ENCODE measurements at regions not wholly inside any gene's neighbourhood (a gene's known extent, or its start where the extent isn't known, plus 50 kb on each side); places are given as distances from the start of the nearest gene placed in this dataset.
"Not testable (repeated sequence)": the region's sequence is repeated elsewhere in the genome, so short reads cannot be mapped to it uniquely, and the experiment has no call there.

GRCh38 chrX:55813150-55813549 lies 95.6 kb downstream of the RRAGB start:
- no peak for DNase-seq (ENCODE audit: low read depth in 3 of 3)

GRCh38 chrX:55815546-55815945 lies 98.0 kb downstream of the RRAGB start:
- no peak for DNase-seq (ENCODE audit: low read depth in 3 of 3)

- no peak for DNase-seq (ENCODE audit: low read depth in 3 of 3)
Measured at GRCh38 chrX:55816023-55816422, 98.5 kb downstream of the RRAGB start.

- DNase-seq (ENCODE audit: low read depth in 3 of 3): no peak
Measured at GRCh38 chrX:55818673-55819375, 101.3 kb downstream of the RRAGB start.

DNA sequence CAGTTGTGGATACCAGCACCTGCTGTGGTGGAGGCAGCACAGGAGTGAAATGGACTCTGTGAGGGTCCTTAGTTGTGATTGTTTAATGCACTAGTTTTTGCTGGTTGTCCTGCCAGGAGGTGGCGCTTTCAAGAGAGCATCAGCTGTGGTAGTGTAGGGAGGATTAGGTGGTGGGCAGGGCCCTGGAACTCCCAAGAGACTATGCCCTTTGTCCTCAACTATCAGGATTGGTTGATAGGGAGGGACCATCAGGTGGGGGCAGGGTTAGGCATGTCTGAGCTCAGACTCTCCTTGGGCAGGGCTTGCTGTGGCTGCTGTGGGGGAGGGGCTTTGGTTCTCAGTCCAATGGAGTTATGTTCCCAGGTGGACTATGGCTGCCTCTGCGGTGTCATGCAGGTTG lies 121.9 kb downstream of the RRAGB start:
- no peak for DNase-seq (ENCODE audit: low read depth in 3 of 3)

GRCh38 chrX:55841962-55842752 lies 124.6 kb downstream of the RRAGB start:
- no peak for DNase-seq (ENCODE audit: low read depth in 3 of 3)

GRCh38 chrX:55866779-55867178 lies 149.2 kb downstream of the RRAGB start:
- not testable (repeated sequence) for DNase-seq (ENCODE audit: low read depth in 3 of 3)

DNA sequence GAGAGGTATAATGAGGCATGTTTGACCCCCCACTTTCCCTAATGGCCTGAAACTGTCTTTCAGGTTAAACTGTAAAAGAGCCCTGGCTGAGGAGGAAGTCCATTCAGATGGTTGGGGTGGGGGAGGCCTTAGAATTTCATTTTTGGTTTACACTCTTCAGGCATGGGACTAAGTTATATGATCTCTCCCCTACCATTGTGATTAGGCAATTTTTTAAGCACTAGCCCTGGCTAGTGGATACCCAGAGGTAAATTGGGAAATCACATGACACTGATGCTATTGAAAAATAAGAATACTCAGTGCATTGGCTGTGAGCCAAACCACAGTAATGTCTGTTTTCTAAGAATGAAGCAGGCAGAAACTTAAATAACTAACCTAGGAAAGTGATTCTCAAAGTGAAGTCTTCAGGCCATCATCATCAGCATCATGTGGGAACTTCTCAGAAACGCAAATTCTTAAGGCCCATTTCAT lies 149.7 kb downstream of the RRAGB start:
- no peak for DNase-seq (ENCODE audit: low read depth in 3 of 3)

DNA sequence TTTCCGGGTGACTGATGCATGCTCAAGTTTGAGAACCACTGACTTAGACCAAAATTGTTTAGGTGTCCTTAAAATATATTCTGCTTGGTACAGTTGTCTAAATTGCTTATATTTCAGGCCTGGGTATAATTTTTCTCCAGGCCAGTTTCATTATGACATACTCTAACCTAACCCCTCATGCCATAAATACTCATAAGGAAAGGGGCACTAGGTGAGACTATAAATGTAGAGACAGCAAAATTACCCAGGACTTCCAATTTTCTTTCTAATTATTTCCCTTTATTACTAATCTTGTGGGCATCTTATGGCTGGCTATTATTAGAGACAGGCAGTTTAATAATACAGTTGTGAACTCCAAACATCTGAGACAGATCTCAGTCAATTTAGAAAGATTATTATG lies 150.2 kb downstream of the RRAGB start:
- DNase-seq (ENCODE audit: low read depth in 3 of 3): no peak

GRCh38 chrX:55874807-55875206 lies 157.3 kb downstream of the RRAGB start:
- no peak for DNase-seq (ENCODE audit: low read depth in 3 of 3)

- not testable (repeated sequence) for DNase-seq (ENCODE audit: low read depth in 3 of 3)
Measured at GRCh38 chrX:55883541-55883940, 166.0 kb downstream of the RRAGB start.

- DNase-seq (ENCODE audit: low read depth in 3 of 3): peak; percentile 6 to 47 (median 13)
Measured at GRCh38 chrX:55907968-55908607, 190.5 kb downstream of the RRAGB start.

GRCh38 chrX:55908661-55909212 lies 191.2 kb downstream of the RRAGB start:
- DNase-seq (ENCODE audit: low read depth in 3 of 3): no peak

- no peak for DNase-seq (ENCODE audit: low read depth in 3 of 3)
Measured at GRCh38 chrX:55919367-55920221, 202.0 kb downstream of the RRAGB start.

DNA sequence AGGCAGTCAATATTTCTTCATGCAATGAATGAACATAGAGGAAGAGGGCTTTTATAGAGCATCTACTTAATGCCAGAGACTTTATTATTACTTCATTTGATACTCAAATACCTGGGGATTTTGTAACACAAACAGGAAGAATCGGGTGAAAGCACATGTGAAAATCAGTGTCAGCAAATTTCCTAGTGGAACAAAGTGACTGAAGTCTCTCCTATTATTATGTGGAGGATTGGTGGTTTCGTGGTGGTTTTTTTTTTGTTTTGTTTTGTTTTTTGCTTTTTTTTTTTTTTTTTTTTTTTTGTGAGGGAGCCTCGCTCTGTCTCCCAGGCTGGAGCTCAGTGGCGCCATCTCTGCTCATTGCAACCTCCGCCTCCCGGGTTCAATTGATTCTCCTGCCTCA lies 207.0 kb downstream of the RRAGB start:
- no peak for DNase-seq (ENCODE audit: low read depth in 3 of 3)

- not testable (repeated sequence) for DNase-seq (ENCODE audit: low read depth in 3 of 3)
Measured at GRCh38 chrX:55928529-55928928, 211.0 kb downstream of the RRAGB start.
